ENCODE measurements at regions not wholly inside any gene's neighbourhood (a gene's known extent, or its start where the extent isn't known, plus 50 kb on each side); places are given as distances from the start of the nearest gene placed in this dataset.
"Not testable (repeated sequence)": the region's sequence is repeated elsewhere in the genome, so short reads cannot be mapped to it uniquely, and the experiment has no call there.

DNA sequence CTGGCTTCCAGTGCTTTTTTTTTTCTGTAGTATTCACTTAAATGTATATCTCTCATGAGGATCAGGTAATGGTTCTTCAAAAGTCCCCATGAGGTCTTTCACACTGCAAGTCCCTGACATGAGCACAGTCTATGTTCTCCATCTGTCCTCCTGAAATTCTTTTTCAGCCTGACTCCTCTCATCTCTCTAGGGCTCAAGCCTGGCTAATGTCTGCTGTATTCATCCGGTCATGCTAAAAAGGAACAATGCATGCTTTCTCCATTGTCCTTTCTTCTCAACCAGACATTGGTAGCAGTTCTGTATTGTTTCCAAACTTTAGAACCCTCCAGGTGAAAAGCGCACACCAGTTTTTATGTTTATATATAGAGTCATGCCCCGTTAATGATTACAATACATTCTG is 368.3 kb upstream of the OLFM3 start:
- no peak for ATAC-seq

DNA sequence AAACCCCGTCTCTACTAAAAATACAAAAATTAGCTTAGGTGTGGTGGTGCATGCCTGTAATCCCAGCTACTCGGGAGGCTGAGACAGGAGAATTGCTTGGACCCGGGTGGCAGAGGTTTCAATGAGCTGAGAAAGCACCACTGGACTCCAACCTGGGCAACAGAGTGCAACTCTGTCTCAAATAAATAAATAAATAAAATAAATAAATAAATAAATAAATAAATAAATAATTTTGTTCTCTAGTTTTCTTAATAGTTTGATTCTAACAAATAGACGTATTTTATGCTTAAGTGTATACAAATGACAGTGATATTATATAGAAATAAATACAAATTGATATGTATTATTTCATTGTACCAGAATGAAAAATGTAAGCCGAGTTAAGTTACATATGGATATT is 339.9 kb upstream of the OLFM3 start:
- ATAC-seq = no peak

DNA sequence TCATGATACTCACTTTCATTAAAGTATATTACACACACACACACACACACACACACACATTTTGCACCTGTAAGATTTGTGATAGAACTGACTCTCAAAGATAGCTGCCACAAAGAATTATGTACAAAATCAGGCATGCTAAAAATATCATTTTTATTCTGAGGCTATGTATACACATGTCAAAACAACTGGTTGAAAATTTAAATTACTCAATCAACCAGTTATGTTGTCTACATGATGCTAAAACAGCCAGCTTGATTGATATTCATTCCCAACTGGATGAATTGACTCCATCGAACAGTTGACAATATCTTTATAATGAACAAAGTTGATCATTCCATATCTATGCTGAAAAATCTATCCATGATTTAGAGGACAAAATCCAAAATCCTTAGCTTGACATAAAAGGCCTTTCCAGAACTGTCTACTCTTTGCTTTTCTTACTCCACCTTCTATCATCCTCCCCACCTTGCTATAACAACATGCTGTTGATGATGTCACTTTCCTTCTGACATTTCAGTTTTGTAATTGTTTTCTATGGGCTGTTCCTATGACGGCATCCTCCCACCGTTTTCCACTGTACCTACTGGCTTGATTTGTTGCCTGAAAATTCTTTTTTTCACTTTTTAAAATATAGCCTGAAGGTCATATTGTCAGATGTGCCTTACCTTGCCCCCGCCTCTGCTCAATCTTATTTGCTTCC is 321.5 kb upstream of the OLFM3 start:
- ATAC-seq = no peak

DNA sequence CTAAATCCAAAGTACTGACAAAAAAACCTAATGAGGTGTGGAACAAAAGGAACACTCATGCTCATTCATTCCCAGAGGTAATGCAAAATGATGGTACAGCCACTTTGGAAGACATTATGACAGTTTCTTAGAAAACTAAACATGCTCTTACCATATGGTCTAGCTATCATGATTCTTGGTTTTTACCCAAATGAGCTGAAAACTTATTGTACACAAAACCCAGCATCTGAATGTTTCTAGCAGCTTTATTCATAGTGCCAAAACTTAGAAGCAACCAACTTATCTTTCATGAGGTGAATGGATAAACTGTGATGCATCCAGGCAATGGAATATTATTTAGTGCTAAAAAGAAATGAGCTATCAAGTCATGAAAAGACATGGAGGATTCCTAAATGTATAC is 318.4 kb upstream of the OLFM3 start:
- no peak for ATAC-seq

DNA sequence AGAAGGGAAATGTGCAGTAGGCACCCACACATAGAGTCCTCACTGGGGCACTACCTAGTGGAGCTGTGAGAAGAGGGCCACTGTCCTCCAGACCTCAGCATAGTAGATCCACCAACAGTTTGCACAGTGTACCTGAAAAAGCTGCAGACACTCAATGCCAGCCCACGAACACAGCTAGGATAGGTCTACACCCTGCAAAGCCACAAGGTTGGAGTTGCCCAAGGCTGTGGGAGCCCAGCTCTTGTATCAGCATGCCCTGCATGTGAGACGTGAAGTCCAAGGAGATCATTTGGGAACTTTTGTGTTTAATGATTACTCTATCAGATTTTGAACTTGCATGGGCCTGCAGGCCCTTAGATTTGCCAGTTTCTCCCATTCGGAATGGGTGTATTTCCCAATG is 299.4 kb upstream of the OLFM3 start:
- no peak for ATAC-seq

DNA sequence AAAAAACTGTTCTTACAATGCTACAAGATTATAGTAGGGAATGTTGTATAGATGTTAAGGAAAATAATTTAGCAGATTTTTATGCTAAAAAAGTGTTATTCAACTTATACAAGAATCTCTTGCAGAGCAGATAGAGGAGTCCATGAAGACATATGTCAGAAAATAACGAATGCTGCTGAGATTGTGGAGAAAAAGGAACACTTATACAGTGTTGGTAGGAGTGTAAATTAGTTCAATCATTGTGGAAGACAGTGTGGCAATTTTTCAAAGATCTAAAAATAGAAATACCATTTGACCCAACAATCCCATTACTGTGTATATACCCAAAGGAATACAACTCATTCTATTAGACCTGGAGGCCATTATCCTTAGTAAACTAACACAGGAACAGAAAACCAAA is 286.2 kb upstream of the OLFM3 start:
- ATAC-seq = no peak

DNA sequence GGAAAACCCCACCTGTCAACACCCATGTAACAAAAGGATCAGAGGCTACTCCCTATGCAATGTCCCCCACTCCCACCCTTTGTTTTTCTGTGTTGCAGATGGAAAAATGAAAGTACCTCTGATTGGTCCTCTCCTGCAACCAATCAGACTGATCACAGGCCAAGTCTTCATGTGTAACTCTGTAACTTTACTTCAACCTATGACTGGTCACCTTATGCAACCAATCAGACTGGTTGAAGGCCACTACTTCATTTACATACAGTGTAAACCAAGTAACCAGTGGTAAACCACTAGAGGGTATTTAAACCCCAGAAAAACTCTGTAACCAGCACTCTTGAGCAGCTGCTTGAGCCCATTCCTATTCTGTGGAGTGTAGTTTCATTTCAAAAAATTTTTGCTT is 266.3 kb upstream of the OLFM3 start:
- ATAC-seq = no peak

DNA sequence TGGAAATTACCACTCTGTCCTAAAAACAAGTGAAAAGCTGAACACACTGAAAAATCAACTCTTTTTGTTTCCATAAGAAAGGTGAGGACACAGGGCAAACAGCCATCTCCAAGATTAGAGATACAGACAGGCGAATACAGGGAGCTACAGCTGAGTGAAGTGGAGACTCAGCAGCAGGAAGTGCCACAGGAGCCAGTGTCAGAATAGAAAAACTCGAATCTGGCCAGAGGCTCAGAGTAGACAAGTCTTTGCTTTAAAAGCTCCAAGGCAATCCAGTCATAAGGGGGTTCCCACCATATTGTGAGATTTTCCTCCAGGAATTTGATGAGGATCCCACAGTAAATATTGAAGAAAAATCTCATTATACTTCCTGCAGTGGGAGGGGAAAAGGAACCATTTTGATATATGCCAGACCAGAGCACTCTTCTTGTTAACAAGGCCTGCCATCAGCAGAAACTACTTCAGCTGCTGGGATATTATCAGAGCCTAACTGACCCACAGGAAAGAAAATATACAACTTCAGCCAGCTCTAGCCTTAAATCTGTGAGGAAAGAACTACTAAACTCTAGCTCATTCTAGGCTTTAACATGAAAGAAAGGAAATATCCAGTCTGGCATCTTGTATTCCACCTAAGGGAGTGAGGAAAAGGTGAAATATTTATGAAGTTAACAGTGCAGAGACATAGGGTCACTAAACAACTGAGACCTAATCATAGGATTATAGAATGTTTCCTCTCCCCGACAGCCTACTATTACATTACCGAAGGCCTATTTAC is 256.2 kb upstream of the OLFM3 start:
- no peak for ATAC-seq

DNA sequence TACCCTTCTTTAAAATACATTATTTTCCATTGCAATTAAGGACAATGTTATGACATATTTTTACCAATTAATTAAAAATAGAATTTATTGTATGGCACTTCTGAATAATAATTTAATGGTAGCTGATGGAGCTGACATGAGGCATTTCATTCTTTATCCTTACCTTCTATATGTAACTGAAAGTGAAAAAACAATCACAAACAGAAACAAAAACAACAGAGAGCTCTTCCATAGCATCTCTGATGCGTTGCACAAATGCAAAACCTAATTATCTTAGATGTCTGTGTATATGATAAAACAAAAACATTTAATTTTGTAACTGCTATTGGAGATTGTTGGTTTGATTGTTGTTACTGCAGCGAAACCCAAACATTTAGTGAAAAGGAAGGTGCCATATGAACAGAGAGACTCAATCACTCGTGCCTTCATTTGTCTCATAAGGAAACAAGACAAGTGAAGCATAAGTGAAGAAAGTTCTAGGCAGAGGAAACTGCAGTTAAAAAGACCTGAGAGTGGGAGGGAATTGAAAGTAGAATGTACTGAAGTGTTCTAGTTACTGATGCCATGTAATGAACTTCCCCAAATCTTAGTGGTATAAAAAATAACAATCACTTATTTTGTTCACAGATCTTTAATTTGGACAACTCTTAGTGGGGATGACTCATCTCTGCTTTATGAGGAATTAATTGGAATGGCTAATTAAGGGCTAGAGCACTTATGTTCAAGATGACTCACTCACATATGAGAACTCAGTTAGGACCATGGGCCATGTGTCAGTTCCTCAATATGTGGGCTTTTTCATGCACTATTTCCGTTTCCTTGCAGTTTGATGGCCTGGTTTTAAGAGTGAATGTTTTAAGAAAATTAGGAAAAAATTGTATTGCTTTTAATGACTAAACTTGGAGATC is 245.0 kb upstream of the OLFM3 start:
- no peak for ATAC-seq

DNA sequence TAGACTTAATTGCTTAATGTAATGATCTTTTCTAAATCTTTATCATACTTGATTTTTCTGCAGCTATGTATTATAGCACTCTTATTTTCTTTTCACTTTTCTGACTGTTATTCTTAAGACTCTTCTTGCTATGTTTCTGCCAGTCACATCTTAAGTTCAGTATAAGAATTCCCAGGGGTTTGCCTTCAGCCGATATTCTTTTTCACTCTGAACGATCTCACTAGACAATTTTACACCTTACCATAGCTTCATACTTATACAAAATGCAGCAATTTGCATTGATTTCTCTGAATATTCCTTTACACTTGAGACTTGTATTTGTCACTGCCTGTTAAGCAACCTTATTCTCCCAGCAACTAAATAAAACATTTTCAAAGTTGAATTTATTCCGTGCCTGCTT is 242.5 kb upstream of the OLFM3 start:
- ATAC-seq = no peak

DNA sequence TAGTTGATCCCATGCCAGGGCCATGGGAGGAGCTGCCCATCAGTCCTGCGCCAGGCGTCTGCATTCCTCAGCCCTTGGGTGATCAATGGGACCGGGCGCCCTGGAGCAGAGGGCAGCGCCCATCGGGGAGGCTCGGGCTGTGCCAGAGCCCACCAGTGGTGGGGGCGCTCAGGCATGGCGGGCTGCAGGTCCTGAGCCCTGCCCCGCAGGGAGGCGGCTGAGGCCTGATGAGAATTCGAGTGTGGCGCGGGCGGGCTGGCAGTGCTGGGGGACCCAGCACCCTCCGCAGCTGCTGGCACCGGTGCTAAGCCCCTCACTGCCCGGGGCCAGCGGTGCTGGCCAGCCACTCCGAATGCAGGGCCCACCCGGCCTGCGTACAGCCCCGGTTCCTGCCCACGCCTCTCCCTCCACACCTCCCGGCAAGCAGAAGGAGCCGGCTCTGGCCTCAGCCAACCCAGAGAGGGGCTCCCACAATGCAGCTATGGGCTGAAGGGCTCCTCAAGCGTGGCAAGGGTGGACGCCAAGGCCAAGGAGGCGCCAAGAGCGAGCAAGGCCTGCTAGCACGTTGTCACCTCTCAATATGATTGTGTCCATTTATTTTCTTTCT is 238.1 kb upstream of the OLFM3 start:
- ATAC-seq = no peak

DNA sequence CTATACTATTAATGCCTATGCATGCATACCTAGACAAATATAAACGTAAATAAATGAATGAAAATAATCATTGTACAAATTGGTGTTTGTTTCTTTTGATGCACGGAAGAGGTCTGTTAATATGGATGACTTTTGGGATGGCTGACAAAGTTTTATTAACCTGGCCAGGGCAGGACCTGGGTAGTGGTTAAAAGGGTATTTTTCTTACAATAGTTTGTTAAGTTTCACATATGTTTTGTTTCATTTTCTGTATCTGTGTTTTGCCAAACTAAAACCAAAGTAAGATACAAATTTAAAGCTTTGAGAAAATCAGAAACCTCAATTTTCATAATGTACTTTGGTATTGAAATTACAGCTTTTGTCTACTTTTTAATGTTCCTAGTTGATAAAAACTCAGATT is 222.7 kb upstream of the OLFM3 start:
- ATAC-seq = no peak

DNA sequence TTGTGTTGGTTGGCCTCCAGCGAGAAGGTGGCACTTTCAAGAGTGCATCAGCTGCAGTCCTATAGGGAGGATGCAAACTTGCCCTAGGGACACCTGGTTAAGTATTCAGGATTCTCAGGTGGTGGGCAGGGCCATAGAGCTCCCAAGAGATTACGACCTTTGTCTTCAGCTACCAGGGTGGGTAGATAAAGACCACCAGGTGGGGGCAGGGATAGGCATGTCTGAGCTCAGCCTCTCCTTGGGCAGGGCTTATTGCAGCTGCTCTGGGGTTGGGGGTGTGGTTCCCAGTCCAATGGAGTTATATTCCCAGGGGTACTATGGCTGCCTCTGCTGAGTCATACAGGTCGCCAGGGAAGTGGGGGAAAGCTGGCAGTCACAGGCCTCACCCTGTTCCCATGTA is 214.2 kb upstream of the OLFM3 start:
- ATAC-seq = not testable (repeated sequence)

DNA sequence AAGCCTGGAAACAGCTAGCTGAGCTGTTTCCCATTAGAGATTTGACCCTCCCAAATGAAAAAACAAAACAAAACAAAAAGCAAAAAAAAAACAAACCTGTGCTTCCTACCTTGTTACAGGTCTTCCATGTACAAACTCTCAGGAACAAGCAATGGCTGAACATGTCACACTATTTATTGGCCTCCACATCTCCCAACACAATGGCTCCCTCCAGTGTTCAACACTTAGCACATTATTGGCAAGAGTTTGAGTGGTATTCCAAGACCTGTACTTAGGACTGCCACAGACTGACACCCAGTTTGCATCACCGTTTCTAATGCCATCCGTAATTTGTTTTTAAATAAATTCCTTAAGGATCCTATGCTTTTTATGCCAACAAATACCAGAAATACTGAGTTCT is 195.0 kb upstream of the OLFM3 start:
- no peak for ATAC-seq

DNA sequence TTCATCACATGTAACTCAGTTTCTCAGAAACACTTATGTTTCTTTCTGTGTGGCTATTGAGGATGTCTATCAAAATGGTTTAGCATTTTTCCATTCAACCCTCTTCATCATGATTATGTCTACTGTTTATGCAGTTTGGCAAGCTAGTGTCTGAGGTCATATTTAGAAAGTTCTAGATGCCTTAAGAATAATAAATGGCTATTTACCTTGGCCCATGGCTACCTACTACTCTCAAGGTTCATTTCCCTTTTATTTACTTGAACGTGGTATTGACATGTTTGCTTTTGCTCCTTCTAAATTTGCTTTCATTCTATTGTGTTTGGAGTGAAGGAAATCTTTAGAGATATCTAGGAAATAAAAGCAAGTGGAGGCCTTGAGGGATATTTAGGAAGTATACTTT is 193.7 kb upstream of the OLFM3 start:
- no peak for ATAC-seq

DNA sequence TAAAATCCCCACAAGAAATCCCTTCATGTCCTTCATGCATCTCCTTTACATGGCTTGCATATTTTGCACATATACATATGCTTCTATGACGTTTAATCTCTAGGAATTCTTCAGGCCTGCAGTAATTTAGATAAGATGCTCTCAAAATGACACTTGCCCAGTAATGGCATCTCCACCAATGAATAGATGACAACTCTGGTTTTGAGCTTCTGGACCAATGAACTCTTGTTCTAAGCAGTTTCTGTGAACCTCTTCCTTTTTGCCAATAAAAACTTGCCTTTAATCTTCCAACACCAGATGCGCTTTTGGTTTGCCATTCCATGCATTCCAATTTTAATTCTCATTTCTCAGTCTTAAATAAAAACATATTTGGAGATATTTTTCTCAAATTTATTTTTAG is 189.8 kb upstream of the OLFM3 start:
- no peak for ATAC-seq

DNA sequence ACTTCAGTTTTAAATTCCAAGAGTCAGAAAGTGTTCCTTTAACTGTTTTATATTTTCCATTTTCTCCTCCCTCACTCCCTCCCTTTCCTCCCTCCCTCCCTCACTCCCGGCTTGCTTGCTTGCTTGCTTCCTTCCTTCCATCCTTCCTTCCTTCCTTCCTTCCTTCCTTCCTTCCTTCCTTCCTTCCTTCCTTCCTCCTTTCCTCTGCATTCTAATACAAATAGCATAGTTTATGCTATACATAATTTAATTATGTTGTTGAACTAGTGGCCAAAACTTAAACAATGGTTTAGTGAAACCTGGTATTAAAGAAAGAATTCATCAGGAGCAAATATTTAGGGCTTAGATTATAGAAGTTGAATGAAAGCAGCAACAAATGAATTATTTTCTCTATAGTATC is 188.5 kb upstream of the OLFM3 start:
- ATAC-seq = no peak

DNA sequence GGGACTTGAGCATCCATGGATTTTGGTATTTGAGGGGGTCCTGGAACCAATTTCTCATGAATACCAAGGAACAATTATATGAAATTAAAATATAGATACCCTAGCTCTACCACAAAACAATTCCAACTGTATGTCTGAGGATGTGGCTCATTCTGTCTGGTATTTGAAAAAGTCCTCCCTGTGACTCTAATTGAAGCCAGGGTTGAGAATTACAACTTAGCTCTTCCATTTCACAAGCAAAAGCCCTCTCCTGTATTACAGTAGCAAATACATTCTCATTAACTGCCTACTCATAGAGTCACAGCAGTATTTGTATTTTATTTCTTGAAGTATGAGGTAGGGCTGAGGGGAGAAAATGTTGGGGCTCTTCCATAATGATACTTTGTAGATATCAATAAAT is 187.8 kb upstream of the OLFM3 start:
- no peak for ATAC-seq

DNA sequence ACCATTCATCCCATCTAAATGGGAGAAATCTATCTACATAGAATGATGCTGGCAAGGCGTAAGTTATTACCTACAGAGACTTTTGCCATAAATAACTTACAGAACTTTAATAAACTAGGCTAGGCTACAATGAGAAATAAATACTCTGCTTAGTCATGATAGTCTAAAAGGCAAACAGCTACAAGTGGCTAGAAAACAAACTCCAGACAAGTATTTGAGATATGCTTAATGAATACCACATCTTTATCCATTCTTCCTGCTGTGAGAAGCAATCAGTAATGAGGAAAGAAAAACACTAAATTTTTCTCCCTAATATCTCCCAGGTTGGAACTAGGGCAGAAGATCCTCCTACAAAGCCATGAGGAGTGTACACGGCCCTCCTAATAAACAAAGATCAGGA is 187.0 kb upstream of the OLFM3 start:
- ATAC-seq = no peak

DNA sequence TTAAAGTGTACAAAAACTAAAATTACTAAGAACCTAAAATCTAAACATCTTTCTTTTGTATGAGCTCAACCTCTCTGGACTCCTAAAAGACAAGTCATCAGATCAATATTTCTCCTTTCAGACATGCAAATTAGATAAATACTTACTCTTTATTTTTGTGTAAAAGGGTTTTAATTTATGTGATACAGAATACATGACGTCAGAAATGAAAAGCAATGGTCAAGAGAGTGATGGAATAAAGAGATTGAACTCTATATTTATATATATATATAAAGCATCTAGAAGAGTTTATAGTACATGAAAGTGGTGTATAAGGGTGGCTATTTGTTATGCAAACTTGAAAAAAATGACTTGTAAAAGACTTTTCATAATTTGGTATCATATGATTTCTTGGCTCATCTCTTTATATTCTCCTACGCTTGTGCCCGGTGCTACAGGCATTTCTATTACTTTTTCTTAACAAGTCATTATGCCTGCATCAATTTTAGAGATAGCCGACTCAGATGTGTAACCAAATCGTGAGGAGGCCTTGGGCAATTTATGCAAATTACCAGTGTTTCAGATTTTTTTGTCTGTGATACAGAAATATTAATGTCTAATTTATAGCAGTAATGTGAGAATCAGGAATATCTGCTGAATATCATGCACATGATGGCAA is 186.0 kb upstream of the OLFM3 start:
- no peak for ATAC-seq

DNA sequence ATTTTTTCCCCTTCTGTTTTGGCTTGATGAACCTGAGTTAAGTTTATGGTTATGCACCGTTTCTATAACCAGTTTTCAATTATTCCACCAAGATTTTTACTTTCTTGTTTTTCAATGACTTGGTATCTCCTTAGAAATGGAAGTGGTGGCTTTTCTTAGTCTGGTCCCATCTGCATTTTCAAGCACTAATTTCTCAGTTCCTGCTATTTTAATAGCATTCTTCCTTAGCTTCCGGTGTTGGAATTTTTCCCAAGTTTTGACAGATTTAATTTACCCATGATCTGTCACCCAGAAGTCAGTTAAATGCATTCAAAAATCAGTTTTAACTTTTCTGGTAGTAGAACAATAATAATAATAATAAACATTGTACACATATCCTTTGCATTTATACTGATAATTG is 184.6 kb upstream of the OLFM3 start:
- ATAC-seq = no peak

DNA sequence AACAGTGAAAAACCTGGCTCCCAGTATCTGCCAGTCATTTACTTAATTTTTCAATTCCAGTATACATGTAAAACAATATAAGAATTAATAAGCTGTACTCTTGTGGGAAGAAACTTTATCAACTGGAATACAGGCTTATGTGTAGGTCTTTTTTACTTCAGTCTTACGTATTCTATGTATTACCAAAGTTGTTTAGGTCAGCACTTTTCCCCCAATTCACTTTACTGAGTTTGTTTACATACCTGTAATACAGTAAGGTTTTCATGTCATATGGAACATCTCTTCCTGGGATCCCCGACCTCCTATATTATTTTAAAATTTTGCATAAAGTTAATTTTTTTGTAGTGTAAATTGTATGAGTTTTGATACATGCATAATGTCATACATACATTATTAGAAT is 181.8 kb upstream of the OLFM3 start:
- no peak for ATAC-seq
